Uterus (tissue), 2 donors: ENCODE measurements at regions not wholly inside any gene's neighbourhood (a gene's known extent, or its start where the extent isn't known, plus 50 kb on each side); places are given as distances from the start of the nearest gene placed in this dataset.

Experiments
- POLR2A ChIP-seq, 2 donors: fragments of 450-650 bp; IDR thresholded peaks; one replicate each; pipeline ENCODE4 v1.6.1; 2016; ENCODE audit warnings: antibody characterized with exemption in 2 of 2, mild to moderate bottlenecking in 1 of 2, moderate library complexity in 1 of 2
- TF ChIP-seq, protein P1 (sequence below), 4 experiments: fragments of 200-600 bp in 2 of 4; fragments of 450-650 bp in 2 of 4; sonication (generic) in 2 of 4; IDR thresholded peaks; one replicate each; pipeline ENCODE4 v1.5.1; 2016 to 2019; ENCODE audit warnings: antibody characterized with exemption in 4 of 4, mild to moderate bottlenecking in 2 of 4, moderate library complexity in 1 of 4

DNA sequence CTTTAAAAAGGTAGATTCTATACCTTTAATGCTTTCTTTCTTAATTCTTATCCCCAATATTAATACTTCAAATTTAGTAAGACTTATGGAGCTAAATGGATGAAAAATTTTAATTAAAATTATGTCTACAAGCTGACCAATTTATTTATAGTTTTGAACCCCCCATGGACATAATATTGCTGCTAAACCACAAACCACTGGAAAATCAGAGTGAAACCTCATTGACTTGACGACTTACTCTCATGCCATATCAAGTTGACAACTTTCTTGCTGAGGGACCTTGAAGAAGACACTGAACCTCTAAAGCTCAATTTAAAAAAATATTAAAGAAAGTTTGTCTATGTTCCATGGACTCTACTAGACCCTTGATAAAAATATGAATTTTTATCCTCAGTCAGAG, 653.7 kb downstream of the TLE1 start:
- TF ChIP-seq, protein P1, sequence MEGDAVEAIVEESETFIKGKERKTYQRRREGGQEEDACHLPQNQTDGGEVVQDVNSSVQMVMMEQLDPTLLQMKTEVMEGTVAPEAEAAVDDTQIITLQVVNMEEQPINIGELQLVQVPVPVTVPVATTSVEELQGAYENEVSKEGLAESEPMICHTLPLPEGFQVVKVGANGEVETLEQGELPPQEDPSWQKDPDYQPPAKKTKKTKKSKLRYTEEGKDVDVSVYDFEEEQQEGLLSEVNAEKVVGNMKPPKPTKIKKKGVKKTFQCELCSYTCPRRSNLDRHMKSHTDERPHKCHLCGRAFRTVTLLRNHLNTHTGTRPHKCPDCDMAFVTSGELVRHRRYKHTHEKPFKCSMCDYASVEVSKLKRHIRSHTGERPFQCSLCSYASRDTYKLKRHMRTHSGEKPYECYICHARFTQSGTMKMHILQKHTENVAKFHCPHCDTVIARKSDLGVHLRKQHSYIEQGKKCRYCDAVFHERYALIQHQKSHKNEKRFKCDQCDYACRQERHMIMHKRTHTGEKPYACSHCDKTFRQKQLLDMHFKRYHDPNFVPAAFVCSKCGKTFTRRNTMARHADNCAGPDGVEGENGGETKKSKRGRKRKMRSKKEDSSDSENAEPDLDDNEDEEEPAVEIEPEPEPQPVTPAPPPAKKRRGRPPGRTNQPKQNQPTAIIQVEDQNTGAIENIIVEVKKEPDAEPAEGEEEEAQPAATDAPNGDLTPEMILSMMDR (IDR thresholded peaks at IDR 0.05): no peak
- TF ChIP-seq POLR2A (IDR thresholded peaks at IDR 0.05): no peak
